ENCODE measurements at regions not wholly inside any gene's neighbourhood (a gene's known extent, or its start where the extent isn't known, plus 50 kb on each side); places are given as distances from the start of the nearest gene placed in this dataset.

- TF ChIP-seq CTCF (IDR thresholded peaks at IDR 0.05) (no peak), POLR2A (IDR thresholded peaks at IDR 0.05) (no peak)
These were observed 83.0 kb upstream of the FZD10 start for GRCh38 chr12:130079279-130079678.
